ENCODE measurements at regions not wholly inside any gene's neighbourhood (a gene's known extent, or its start where the extent isn't known, plus 50 kb on each side); places are given as distances from the start of the nearest gene placed in this dataset.

DNA sequence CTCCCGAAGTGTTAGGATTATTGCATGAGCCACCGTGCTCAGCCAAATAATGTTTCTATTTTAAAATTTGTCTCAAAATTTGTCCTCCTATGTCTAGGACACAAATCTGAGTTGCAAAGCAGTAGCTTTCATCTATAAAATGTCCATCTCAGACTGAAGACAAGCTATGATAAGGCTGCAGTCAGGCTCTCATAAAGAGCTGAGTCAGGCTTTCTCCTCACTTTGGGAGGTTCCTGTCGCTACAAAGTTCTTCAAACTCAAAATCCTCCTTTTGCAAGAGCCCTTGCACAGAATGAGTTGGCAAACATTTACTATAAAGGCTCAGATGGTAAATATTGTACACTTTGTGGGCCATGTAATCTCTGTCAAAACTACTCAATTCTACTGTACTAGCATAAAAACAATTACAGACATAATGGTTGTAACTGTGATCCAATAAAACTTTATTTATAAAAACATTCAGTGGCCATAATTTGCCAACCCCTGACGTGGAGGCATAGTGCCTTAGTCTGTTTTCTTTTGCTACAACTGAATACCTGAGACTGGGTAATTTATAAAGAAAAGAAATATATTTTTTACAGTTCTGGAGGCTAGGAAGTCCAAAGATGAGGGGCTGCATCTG lies 154.9 kb upstream of the SATB2 start:
- no peak for TF ChIP-seq POLR2A (IDR thresholded peaks at IDR 0.05)
- TF ChIP-seq CTCF (IDR thresholded peaks at IDR 0.05), result no peak
